Duodenal mucosa (tissue), 2 donors: ENCODE measurements at regions not wholly inside any gene's neighbourhood (a gene's known extent, or its start where the extent isn't known, plus 50 kb on each side); places are given as distances from the start of the nearest gene placed in this dataset.

Experiments used
- H3K27ac ChIP-seq: one replicate; pipeline ENCODE4 v1.7.0; 2013; ENCODE audit warnings: low read depth, low read length
- H3K27me3 ChIP-seq, 2 donors: one replicate each; pipeline ENCODE4 v1.7.0; 2013; ENCODE audit warnings: low read length in 2 of 2, control low read depth in 1 of 2; ENCODE audit not compliant: insufficient read depth in 2 of 2, control insufficient read depth in 1 of 2
- H3K36me3 ChIP-seq, 2 donors: one replicate each; pipeline ENCODE4 v1.7.0; 2013; ENCODE audit warnings: low read length in 2 of 2, control low read depth in 1 of 2; ENCODE audit not compliant: insufficient read depth in 2 of 2, control insufficient read depth in 1 of 2
- H3K4me1 ChIP-seq, 2 donors: one replicate each; pipeline ENCODE4 v1.7.0; 2013; ENCODE audit warnings: low read length in 2 of 2, control low read depth in 1 of 2; ENCODE audit not compliant: insufficient read depth in 2 of 2, control insufficient read depth in 1 of 2
- H3K4me3 ChIP-seq, 2 donors: one replicate each; pipeline ENCODE4 v1.7.0; 2013; ENCODE audit warnings: low read length in 2 of 2, low read depth in 1 of 2
- H3K9ac ChIP-seq, 2 donors: one replicate each; pipeline ENCODE4 v1.7.0; 2013; ENCODE audit warnings: low read length in 2 of 2, low read depth in 1 of 2
- H3K9me3 ChIP-seq, 2 donors: one replicate each; pipeline ENCODE4 v1.7.0; 2013; ENCODE audit warnings: low read length in 2 of 2, control low read depth in 1 of 2; ENCODE audit not compliant: control insufficient read depth in 1 of 2

- no peak overlapping the region for H3K9ac ChIP-seq
- no peaks in the 10 kb centered on the region for H3K4me1 ChIP-seq
- H3K36me3 ChIP-seq: no peaks in the 10 kb centered on the region
- no peak overlapping the region for H3K27ac ChIP-seq
- no peaks in the 10 kb centered on the region for H3K9me3 ChIP-seq
- no peak overlapping the region for H3K4me3 ChIP-seq
- H3K27me3 ChIP-seq: peaks cover 0 to 6% of the 10 kb centered on the region in 2 donors
These were observed 272.3 kb downstream of the ARRDC4 start for GRCh38 chr15:98232761-98233160.

- Histone ChIP-seq H3K27ac (no peak overlapping the region), H3K36me3 (no peaks in the 10 kb centered on the region), H3K9me3 (no peaks in the 10 kb centered on the region), H3K4me3 (no peak overlapping the region), H3K27me3 (peaks cover 0 to 6% of the 10 kb centered on the region in 2 donors), H3K4me1 (no peaks in the 10 kb centered on the region), H3K9ac (no peak overlapping the region)
These were observed 273.4 kb downstream of the ARRDC4 start for GRCh38 chr15:98233873-98234272.

GRCh38 chr15:98240303-98240702 lies 279.8 kb downstream of the ARRDC4 start:
- Histone ChIP-seq H3K9ac (no peak overlapping the region), H3K36me3 (no peaks in the 10 kb centered on the region), H3K27ac (no peak overlapping the region), H3K4me3 (no peak overlapping the region), H3K27me3 (no peaks in the 10 kb centered on the region), H3K4me1 (no peaks in the 10 kb centered on the region), H3K9me3 (no peaks in the 10 kb centered on the region)

- no peaks in the 10 kb centered on the region for H3K4me1 ChIP-seq
- no peak overlapping the region for H3K4me3 ChIP-seq
- H3K27ac ChIP-seq: no peak overlapping the region
- no peaks in the 10 kb centered on the region for H3K27me3 ChIP-seq
- no peak overlapping the region for H3K9ac ChIP-seq
- H3K36me3 ChIP-seq: no peaks in the 10 kb centered on the region
- H3K9me3 ChIP-seq: no peaks in the 10 kb centered on the region
These were observed 280.6 kb downstream of the ARRDC4 start for GRCh38 chr15:98241032-98241554.

GRCh38 chr15:98257290-98257689 lies 296.8 kb downstream of the ARRDC4 start:
- no peak overlapping the region for H3K9ac ChIP-seq
- H3K27me3 ChIP-seq: no peaks in the 10 kb centered on the region
- H3K27ac ChIP-seq: no peak overlapping the region
- no peaks in the 10 kb centered on the region for H3K9me3 ChIP-seq
- H3K4me3 ChIP-seq: no peak overlapping the region
- no peaks in the 10 kb centered on the region for H3K36me3 ChIP-seq
- H3K4me1 ChIP-seq: no peaks in the 10 kb centered on the region

- Histone ChIP-seq H3K27me3 (no peaks in the 10 kb centered on the region), H3K4me3 (no peak overlapping the region), H3K27ac (no peak overlapping the region), H3K9ac (no peak overlapping the region), H3K4me1 (no peaks in the 10 kb centered on the region), H3K9me3 (peaks cover 4% of the 10 kb centered on the region in 2 donors), H3K36me3 (no peaks in the 10 kb centered on the region)
These were observed 303.3 kb downstream of the ARRDC4 start for GRCh38 chr15:98263787-98264186.

- Histone ChIP-seq H3K4me1 (no peaks in the 10 kb centered on the region), H3K9ac (no peak overlapping the region), H3K27ac (no peak overlapping the region), H3K36me3 (no peaks in the 10 kb centered on the region), H3K27me3 (no peaks in the 10 kb centered on the region), H3K4me3 (no peak overlapping the region), H3K9me3 (peaks cover 4% of the 10 kb centered on the region in 2 donors)
These were observed 305.8 kb downstream of the ARRDC4 start for GRCh38 chr15:98266295-98266694.

- peaks cover 4% of the 10 kb centered on the region in 2 donors for H3K9me3 ChIP-seq
- H3K36me3 ChIP-seq: no peaks in the 10 kb centered on the region
- no peak overlapping the region for H3K9ac ChIP-seq
- H3K4me1 ChIP-seq: no peaks in the 10 kb centered on the region
- no peaks in the 10 kb centered on the region for H3K27me3 ChIP-seq
- no peak overlapping the region for H3K4me3 ChIP-seq
- no peak overlapping the region for H3K27ac ChIP-seq
These were observed 307.7 kb downstream of the ARRDC4 start for GRCh38 chr15:98268163-98268562.

- Histone ChIP-seq H3K9me3 (no peaks in the 10 kb centered on the region), H3K27ac (no peak overlapping the region), H3K4me3 (no peak overlapping the region), H3K9ac (no peak overlapping the region), H3K4me1 (no peaks in the 10 kb centered on the region), H3K36me3 (no peaks in the 10 kb centered on the region), H3K27me3 (no peaks in the 10 kb centered on the region)
These were observed 312.1 kb downstream of the ARRDC4 start for GRCh38 chr15:98272625-98273024.

- no peaks in the 10 kb centered on the region for H3K27me3 ChIP-seq
- H3K27ac ChIP-seq: no peak overlapping the region
- H3K4me1 ChIP-seq: no peaks in the 10 kb centered on the region
- no peak overlapping the region for H3K9ac ChIP-seq
- no peak overlapping the region for H3K4me3 ChIP-seq
- H3K36me3 ChIP-seq: no peaks in the 10 kb centered on the region
- H3K9me3 ChIP-seq: no peaks in the 10 kb centered on the region
These were observed 315.5 kb downstream of the ARRDC4 start for GRCh38 chr15:98276018-98276417.

GRCh38 chr15:98277602-98278001 lies 317.1 kb downstream of the ARRDC4 start:
- H3K9ac ChIP-seq: no peak overlapping the region
- no peaks in the 10 kb centered on the region for H3K4me1 ChIP-seq
- no peaks in the 10 kb centered on the region for H3K9me3 ChIP-seq
- no peaks in the 10 kb centered on the region for H3K36me3 ChIP-seq
- H3K4me3 ChIP-seq: no peak overlapping the region
- H3K27ac ChIP-seq: no peak overlapping the region
- H3K27me3 ChIP-seq: no peaks in the 10 kb centered on the region
